Cardiac muscle cell (in vitro differentiated cells and primary cell): ENCODE measurements at regions not wholly inside any gene's neighbourhood (a gene's known extent, or its start where the extent isn't known, plus 50 kb on each side); places are given as distances from the start of the nearest gene placed in this dataset.
"Not testable (repeated sequence)": the region's sequence is repeated elsewhere in the genome, so short reads cannot be mapped to it uniquely, and the experiment has no call there.

Experiments used
- DNase-seq, 2 donors: peaks; one replicate each; pipeline versions ENCODE4 v3.0.0 to v3.0.0-alpha.2; 2010 to 2017; ENCODE audit warnings: low read depth in 1 of 2, low spot score in 1 of 2
- H3K27ac ChIP-seq: fragments of 200-600 bp; sonication (generic); 2 replicates; pipeline ENCODE4 v1.5.1; 2016
- H3K27me3 ChIP-seq: fragments of 200-600 bp; sonication (generic); 2 replicates; pipeline ENCODE4 v1.6.0; 2016; ENCODE audit warnings: control low read depth
- H3K36me3 ChIP-seq: fragments of 200-600 bp; sonication (generic); 2 replicates; pipeline ENCODE4 v1.5.1; 2016; ENCODE audit warnings: control low read depth
- H3K4me1 ChIP-seq: fragments of 200-600 bp; sonication (generic); 2 replicates; pipeline ENCODE4 v1.8.1; 2017; ENCODE audit warnings: low read depth, mild to moderate bottlenecking, mixed run types
- H3K4me3 ChIP-seq: fragments of 200-600 bp; sonication (generic); 2 replicates; pipeline ENCODE4 v1.5.1; 2016; ENCODE audit warnings: mild to moderate bottlenecking
- H3K9me3 ChIP-seq: fragments of 200-600 bp; sonication (generic); 2 replicates; pipeline ENCODE4 v1.5.1; 2017; ENCODE audit warnings: low read depth, mild to moderate bottlenecking, control low read depth
- CTCF ChIP-seq: IDR thresholded peaks from 2 replicates; pipeline ENCODE4 v1.5.1; 2012; ENCODE audit warnings: low read depth, mild to moderate bottlenecking, low read length

GRCh38 chr4:170193496-170193895 lies 103.7 kb upstream of the AADAT start:
- H3K4me1 ChIP-seq, result no peaks in the 10 kb centered on the region
- no peak overlapping the region for H3K4me3 ChIP-seq
- no peaks in the 10 kb centered on the region for H3K9me3 ChIP-seq
- no peak overlapping the region for H3K27ac ChIP-seq
- H3K36me3 ChIP-seq, result no peaks in the 10 kb centered on the region
- no peak for TF ChIP-seq CTCF
- no peaks in the 10 kb centered on the region for H3K27me3 ChIP-seq
- no peak for DNase-seq

DNA sequence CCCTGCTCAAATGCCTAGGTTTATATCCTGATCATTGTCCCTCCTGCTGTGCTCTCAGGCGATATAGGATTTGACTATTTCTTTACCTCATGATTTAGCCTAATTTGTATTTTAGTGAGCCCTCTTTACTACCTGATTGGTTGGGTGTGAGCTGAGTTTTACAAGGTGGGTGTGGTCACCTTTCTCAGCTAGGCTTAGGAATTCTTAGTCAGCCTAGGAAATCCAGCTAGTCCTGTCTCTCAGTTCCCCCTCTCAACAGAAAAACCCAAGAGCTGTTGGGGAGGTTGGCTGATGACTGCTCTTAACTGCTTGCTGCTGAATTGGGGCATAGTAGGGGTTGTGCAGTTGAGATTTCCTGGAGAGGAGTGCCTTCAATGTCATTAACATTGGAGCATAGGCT lies 100.5 kb upstream of the AADAT start:
- TF ChIP-seq CTCF, result no peak
- no peak overlapping the region for H3K27ac ChIP-seq
- no peaks in the 10 kb centered on the region for H3K4me1 ChIP-seq
- no peak for DNase-seq
- no peaks in the 10 kb centered on the region for H3K36me3 ChIP-seq
- H3K27me3 ChIP-seq, result no peaks in the 10 kb centered on the region
- H3K4me3 ChIP-seq, result no peak overlapping the region
- no peaks in the 10 kb centered on the region for H3K9me3 ChIP-seq

GRCh38 chr4:170170861-170171260 lies 81.1 kb upstream of the AADAT start:
- no peaks in the 10 kb centered on the region for H3K36me3 ChIP-seq
- no peak overlapping the region for H3K27ac ChIP-seq
- no peak overlapping the region for H3K4me3 ChIP-seq
- H3K4me1 ChIP-seq, result no peaks in the 10 kb centered on the region
- H3K9me3 ChIP-seq, result no peaks in the 10 kb centered on the region
- no peaks in the 10 kb centered on the region for H3K27me3 ChIP-seq
- TF ChIP-seq CTCF, result no peak
- no peak for DNase-seq

DNA sequence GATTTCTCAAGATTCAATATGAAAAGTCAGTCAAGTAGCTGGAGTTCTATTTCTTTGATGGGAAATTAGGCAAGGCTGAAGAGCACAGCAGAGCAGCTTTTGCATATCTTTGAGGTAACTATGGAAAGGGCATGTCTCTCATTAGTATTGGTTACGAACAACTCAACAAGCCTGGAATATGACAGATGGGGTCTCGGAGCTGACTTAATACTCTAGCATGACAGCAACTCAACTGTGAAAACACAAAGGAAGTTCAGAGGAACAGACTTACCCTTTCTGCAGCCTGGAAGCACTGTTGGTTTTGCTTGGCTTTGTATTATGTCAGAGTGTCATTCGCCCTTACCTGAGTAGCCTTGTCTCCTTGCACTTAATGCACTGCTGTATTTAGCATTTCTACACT lies 79.9 kb upstream of the AADAT start:
- no peak overlapping the region for H3K27ac ChIP-seq
- no peaks in the 10 kb centered on the region for H3K27me3 ChIP-seq
- no peak for TF ChIP-seq CTCF
- no peak for DNase-seq
- no peak overlapping the region for H3K4me3 ChIP-seq
- no peaks in the 10 kb centered on the region for H3K36me3 ChIP-seq
- H3K9me3 ChIP-seq, result no peaks in the 10 kb centered on the region
- no peaks in the 10 kb centered on the region for H3K4me1 ChIP-seq

DNA sequence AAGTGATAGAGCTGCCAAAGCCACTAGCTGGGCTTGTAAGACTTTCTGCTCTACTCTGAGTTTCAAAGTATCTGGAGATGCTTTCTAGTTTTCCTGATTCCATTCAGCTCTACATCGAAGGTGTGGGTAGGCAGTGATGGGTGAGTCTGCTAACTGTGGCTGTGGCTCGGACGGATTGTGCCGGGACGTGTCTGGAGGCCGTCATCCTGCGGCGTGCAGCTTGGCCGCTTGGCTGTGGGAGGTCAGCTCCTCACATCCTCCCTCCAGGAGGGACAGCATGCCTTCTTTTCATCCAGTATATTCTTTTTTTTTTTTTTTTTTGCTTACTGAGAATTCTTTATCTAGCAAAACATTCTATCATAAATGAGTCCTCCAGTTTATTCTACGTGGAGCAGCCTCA lies 77.9 kb upstream of the AADAT start:
- DNase-seq, result no peak
- no peak for TF ChIP-seq CTCF
- no peaks in the 10 kb centered on the region for H3K4me1 ChIP-seq
- H3K36me3 ChIP-seq, result no peaks in the 10 kb centered on the region
- no peaks in the 10 kb centered on the region for H3K27me3 ChIP-seq
- no peak overlapping the region for H3K4me3 ChIP-seq
- no peak overlapping the region for H3K27ac ChIP-seq
- no peaks in the 10 kb centered on the region for H3K9me3 ChIP-seq

- H3K36me3 ChIP-seq, DNase-seq, H3K27ac ChIP-seq, H3K9me3 ChIP-seq, H3K4me1 ChIP-seq, H3K4me3 ChIP-seq, H3K27me3 ChIP-seq: not testable (repeated sequence)
Measured at GRCh38 chr4:170166193-170166592, 76.4 kb upstream of the AADAT start.
